ENCODE measurements at regions not wholly inside any gene's neighbourhood (a gene's known extent, or its start where the extent isn't known, plus 50 kb on each side); places are given as distances from the start of the nearest gene placed in this dataset.
A peak's percentile ranks its signal among the peaks of the same experiment; 100 is the strongest.

DNA sequence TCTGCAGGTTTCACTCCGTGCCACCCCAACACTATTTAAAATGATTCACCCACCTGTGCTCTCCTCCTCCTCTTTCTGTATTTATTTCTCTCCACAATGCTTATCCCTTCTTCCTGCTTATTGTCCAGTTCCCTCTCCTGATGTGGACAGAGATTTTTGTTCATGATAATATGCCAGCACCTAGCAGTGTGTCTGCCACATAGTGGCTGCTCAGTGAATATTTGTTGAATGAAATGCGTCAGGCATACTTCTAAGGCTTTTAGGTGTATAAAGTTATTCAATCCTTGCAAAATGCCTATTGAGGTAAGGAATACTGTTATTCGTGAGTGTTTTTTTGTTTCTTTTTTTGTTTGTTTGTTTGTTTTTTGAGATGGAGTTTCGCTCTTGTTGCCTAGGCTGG lies 67.5 kb upstream of the MME start:
- Histone ChIP-seq H3K79me2 (no peaks in the 10 kb centered on the region), H3K36me3 (ENCODE audit: control insufficient read depth, insufficient read depth, low read length) (no peaks in the 10 kb centered on the region), H3K4me2 (ENCODE audit: low read length) (no peak overlapping the region), H3K9ac (no peak overlapping the region), H3K27me3 (ENCODE audit: control insufficient read depth, insufficient read depth, low read length) (no peaks in the 10 kb centered on the region), H2AFZ (no peak overlapping the region), H3K4me3 (ENCODE audit: low read depth, low read length) (no peak overlapping the region), H3K4me1 (no peaks in the 10 kb centered on the region), H3K27ac (no peak overlapping the region), H3K9me3 (ENCODE audit: control insufficient read depth, low read length) (no peaks in the 10 kb centered on the region)
- TF ChIP-seq CTCF (IDR thresholded peaks at IDR 0.05), result no peak

GRCh38 chr3:155010416-155010815 lies 69.7 kb upstream of the MME start:
- no peak overlapping the region for H3K4me2 ChIP-seq (ENCODE audit: low read length)
- TF ChIP-seq CTCF (IDR thresholded peaks at IDR 0.05), result no peak

GRCh38 chr3:155009217-155009616 lies 70.9 kb upstream of the MME start:
- no peak for TF ChIP-seq CTCF (IDR thresholded peaks at IDR 0.05)

More at GRCh38 chr3:155010416-155010815, 69.7 kb upstream of the MME start:
- H3K27me3 ChIP-seq (ENCODE audit: control insufficient read depth, insufficient read depth, low read length), result no peaks in the 10 kb centered on the region
- H3K9ac ChIP-seq, result no peak overlapping the region
- no peak overlapping the region for H2AFZ ChIP-seq
- no peaks in the 10 kb centered on the region for H3K79me2 ChIP-seq
- H3K4me3 ChIP-seq (ENCODE audit: low read depth, low read length), result no peak overlapping the region
- no peaks in the 10 kb centered on the region for H3K36me3 ChIP-seq (ENCODE audit: control insufficient read depth, insufficient read depth, low read length)
- no peaks in the 10 kb centered on the region for H3K4me1 ChIP-seq
- no peak overlapping the region for H3K27ac ChIP-seq
- H3K9me3 ChIP-seq (ENCODE audit: control insufficient read depth, low read length), result no peaks in the 10 kb centered on the region

DNA sequence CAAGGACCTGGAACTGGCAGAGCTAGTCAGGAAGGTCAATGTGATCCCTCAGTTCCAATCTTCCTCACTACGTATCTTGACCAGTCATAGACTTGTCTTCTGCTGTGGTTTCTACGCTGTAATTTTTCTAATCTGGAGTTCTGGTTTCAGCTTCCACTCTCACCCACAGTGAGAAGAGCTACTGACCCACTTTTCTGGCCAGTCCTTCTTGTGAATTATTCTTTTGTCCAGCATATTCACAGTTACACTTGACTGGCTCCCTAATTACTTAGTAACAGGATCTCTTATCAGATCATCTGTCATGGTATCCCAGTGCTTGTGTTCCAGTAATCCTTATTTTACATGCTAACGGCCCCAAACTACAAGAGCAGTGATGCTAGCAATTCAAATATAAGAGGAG lies 72.4 kb upstream of the MME start:
- Histone ChIP-seq H3K9me3 (ENCODE audit: control insufficient read depth, low read length) (no peaks in the 10 kb centered on the region), H2AFZ (no peak overlapping the region), H3K9ac (no peak overlapping the region), H3K4me2 (ENCODE audit: low read length) (no peak overlapping the region), H3K27ac (no peak overlapping the region), H3K36me3 (ENCODE audit: control insufficient read depth, insufficient read depth, low read length) (no peaks in the 10 kb centered on the region), H3K79me2 (no peaks in the 10 kb centered on the region), H3K27me3 (ENCODE audit: control insufficient read depth, insufficient read depth, low read length) (no peaks in the 10 kb centered on the region), H3K4me3 (ENCODE audit: low read depth, low read length) (no peak overlapping the region), H3K4me1 (no peaks in the 10 kb centered on the region)
- no peak for TF ChIP-seq CTCF (IDR thresholded peaks at IDR 0.05)

More at GRCh38 chr3:155009217-155009616, 70.9 kb upstream of the MME start:
- H3K79me2 ChIP-seq, result no peaks in the 10 kb centered on the region
- no peak overlapping the region for H3K9ac ChIP-seq
- no peak overlapping the region for H3K27ac ChIP-seq
- no peaks in the 10 kb centered on the region for H3K36me3 ChIP-seq (ENCODE audit: control insufficient read depth, insufficient read depth, low read length)
- no peaks in the 10 kb centered on the region for H3K9me3 ChIP-seq (ENCODE audit: control insufficient read depth, low read length)
- H3K4me3 ChIP-seq (ENCODE audit: low read depth, low read length), result no peak overlapping the region
- no peaks in the 10 kb centered on the region for H3K4me1 ChIP-seq
- no peak overlapping the region for H3K4me2 ChIP-seq (ENCODE audit: low read length)
- H2AFZ ChIP-seq, result no peak overlapping the region
- H3K27me3 ChIP-seq (ENCODE audit: control insufficient read depth, insufficient read depth, low read length), result no peaks in the 10 kb centered on the region

DNA sequence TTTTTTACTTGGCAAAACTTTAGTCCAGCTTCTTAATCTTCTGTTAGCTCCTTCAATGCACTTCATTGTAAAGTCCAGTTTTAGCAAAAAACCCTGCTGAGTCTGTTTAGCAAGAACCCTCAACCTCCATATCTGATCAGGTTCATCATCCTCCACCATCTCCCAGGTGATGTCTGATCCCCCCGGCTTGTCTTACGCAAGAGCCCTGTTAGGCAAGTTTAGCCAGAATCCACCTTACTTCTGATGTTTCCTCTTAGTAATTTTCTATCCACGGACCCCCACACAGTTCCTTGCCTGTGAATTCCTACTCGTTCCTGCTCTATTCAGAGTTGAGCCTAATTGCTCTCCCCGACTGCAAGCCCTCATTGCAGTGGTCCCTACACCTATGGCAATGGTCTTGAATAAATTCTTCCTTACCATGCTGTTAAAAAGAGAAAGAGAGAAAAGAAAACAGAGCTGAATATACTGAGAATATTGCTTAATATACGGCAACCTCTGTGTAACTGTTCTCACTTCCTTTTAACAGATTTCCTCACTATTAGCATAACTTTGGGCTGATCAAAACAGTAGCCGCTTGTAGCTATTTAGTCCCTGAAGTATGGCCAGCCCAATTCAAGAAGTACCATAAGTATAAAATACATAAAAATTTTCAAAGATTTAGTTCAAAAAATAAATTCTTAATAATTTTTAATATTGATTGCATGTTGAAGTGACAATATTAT lies 78.7 kb upstream of the MME start:
- H2AFZ ChIP-seq, result peak overlapping the region; percentile 34
- no peak overlapping the region for H3K4me2 ChIP-seq (ENCODE audit: low read length)
- H3K4me1 ChIP-seq, result peaks cover 3% of the 10 kb centered on the region
- no peak overlapping the region for H3K4me3 ChIP-seq (ENCODE audit: low read depth, low read length)
- no peak overlapping the region for H3K27ac ChIP-seq
- H3K27me3 ChIP-seq (ENCODE audit: control insufficient read depth, insufficient read depth, low read length), result no peaks in the 10 kb centered on the region
- TF ChIP-seq CTCF (IDR thresholded peaks at IDR 0.05), result no peak
- no peaks in the 10 kb centered on the region for H3K9me3 ChIP-seq (ENCODE audit: control insufficient read depth, low read length)
- no peak overlapping the region for H3K9ac ChIP-seq
- H3K79me2 ChIP-seq, result no peaks in the 10 kb centered on the region
- H3K36me3 ChIP-seq (ENCODE audit: control insufficient read depth, insufficient read depth, low read length), result no peaks in the 10 kb centered on the region

Measured in parathyroid adenoma (tissue), 2 donors.